ENCODE measurements at regions not wholly inside any gene's neighbourhood (a gene's known extent, or its start where the extent isn't known, plus 50 kb on each side); places are given as distances from the start of the nearest gene placed in this dataset.

DNA sequence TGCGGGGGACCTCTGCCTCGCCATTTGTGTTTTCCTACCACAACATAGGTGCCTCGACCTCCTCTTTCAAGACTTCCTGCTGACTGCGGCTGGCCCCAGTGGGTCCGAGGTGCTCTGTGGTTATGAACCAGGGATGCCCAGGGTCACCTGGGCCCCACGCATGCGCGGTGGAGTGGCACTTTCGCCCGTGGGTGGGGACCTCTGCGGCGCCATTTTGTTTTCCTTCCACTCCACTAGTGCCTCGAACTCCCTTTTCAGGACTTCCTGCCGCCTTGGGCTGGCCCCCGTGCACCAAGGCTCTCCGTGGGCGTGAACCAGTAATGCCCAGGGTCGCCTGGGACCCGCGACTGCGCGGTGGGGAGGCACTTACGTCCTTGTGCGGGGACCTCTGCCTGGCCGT, 351.6 kb downstream of the ALG10 start:
- Histone ChIP-seq H3K4me3 (ENCODE audit: low read depth, low read length) (no peak overlapping the region), H3K36me3 (ENCODE audit: control insufficient read depth, insufficient read depth, low read length) (no peaks in the 10 kb centered on the region), H3K27me3 (replicated peaks; ENCODE audit: control insufficient read depth, insufficient read depth, low read length) (peaks cover 3% of the 10 kb centered on the region; the same call in 1 of the 2 replicates), H3K9me3 (peaks cover 6% of the 10 kb centered on the region; the same call in 1 of the 2 replicates), H3K4me1 (no peaks in the 10 kb centered on the region)
- no peaks in the 10 kb centered on the region for H3K4me1 Mint-ChIP-seq (ENCODE audit: low read depth, unreplicated experiment)
- no peak for DNase-seq
- TF ChIP-seq, protein P1, sequence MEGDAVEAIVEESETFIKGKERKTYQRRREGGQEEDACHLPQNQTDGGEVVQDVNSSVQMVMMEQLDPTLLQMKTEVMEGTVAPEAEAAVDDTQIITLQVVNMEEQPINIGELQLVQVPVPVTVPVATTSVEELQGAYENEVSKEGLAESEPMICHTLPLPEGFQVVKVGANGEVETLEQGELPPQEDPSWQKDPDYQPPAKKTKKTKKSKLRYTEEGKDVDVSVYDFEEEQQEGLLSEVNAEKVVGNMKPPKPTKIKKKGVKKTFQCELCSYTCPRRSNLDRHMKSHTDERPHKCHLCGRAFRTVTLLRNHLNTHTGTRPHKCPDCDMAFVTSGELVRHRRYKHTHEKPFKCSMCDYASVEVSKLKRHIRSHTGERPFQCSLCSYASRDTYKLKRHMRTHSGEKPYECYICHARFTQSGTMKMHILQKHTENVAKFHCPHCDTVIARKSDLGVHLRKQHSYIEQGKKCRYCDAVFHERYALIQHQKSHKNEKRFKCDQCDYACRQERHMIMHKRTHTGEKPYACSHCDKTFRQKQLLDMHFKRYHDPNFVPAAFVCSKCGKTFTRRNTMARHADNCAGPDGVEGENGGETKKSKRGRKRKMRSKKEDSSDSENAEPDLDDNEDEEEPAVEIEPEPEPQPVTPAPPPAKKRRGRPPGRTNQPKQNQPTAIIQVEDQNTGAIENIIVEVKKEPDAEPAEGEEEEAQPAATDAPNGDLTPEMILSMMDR (IDR thresholded peaks at IDR 0.05; ENCODE audit: insufficient read depth in 1 of 2, low read depth in 1 of 2, low read length in 1 of 2, severe bottlenecking in 1 of 2, unreplicated experiment in 1 of 2) = no peak
- intact Hi-C loops (cut with micrococcal nuclease; ENCODE audit: unreplicated experiment) = no loop called here
- ChIA-PET POLR2A (no interaction called here), CTCF (no interaction called here)
- H3K4me3 Mint-ChIP-seq (ENCODE audit: unreplicated experiment) = no peak overlapping the region
- no peaks in the 10 kb centered on the region for H3K9me3 Mint-ChIP-seq (ENCODE audit: unreplicated experiment)
- no TSS peak for BruUV-seq (replicated peaks)
- no peak overlapping the region for H3K27ac Mint-ChIP-seq (ENCODE audit: unreplicated experiment)
- peaks cover 40% of the 10 kb centered on the region for H3K27me3 Mint-ChIP-seq (ENCODE audit: insufficient read depth, unreplicated experiment)
- no peaks in the 10 kb centered on the region for H3K36me3 Mint-ChIP-seq (ENCODE audit: insufficient read depth, unreplicated experiment)

- Histone ChIP-seq H3K4me3 (ENCODE audit: low read depth, low read length) (no peak overlapping the region), H3K36me3 (ENCODE audit: control insufficient read depth, insufficient read depth, low read length) (no peaks in the 10 kb centered on the region), H3K27me3 (replicated peaks; ENCODE audit: control insufficient read depth, insufficient read depth, low read length) (0 out of 2 replicates have a peak, but pooled peaks cover 1% of the 10 kb centered on the region), H3K4me1 (no peaks in the 10 kb centered on the region), H3K9me3 (peaks cover 9% of the 10 kb centered on the region; the same call in 1 of the 2 replicates)
- ChIA-PET CTCF (no interaction called here), POLR2A (no interaction called here)
- DNase-seq = no peak
- Mint-ChIP-seq H3K9me3 (ENCODE audit: unreplicated experiment) (no peaks in the 10 kb centered on the region), H3K4me3 (ENCODE audit: unreplicated experiment) (no peak overlapping the region), H3K4me1 (ENCODE audit: low read depth, unreplicated experiment) (no peaks in the 10 kb centered on the region), H3K36me3 (ENCODE audit: insufficient read depth, unreplicated experiment) (no peaks in the 10 kb centered on the region), H3K27me3 (ENCODE audit: insufficient read depth, unreplicated experiment) (peaks cover 38% of the 10 kb centered on the region), H3K27ac (ENCODE audit: unreplicated experiment) (no peak overlapping the region)
- intact Hi-C loops (cut with micrococcal nuclease; ENCODE audit: unreplicated experiment) = no loop called here
- no TSS peak for BruUV-seq (replicated peaks)
- TF ChIP-seq, protein P1 (IDR thresholded peaks at IDR 0.05; ENCODE audit: insufficient read depth in 1 of 2, low read depth in 1 of 2, low read length in 1 of 2, severe bottlenecking in 1 of 2, unreplicated experiment in 1 of 2) = no peak
These were observed 354.0 kb downstream of the ALG10 start for GRCh38 chr12:34376133-34376799.

GRCh38 chr12:34377243-34378035, 355.1 kb downstream of the ALG10 start:
- ChIA-PET POLR2A (no interaction called here), CTCF (no interaction called here)
- Mint-ChIP-seq H3K36me3 (ENCODE audit: insufficient read depth, unreplicated experiment) (no peaks in the 10 kb centered on the region), H3K27me3 (ENCODE audit: insufficient read depth, unreplicated experiment) (peaks cover 42% of the 10 kb centered on the region), H3K27ac (ENCODE audit: unreplicated experiment) (no peak overlapping the region), H3K9me3 (ENCODE audit: unreplicated experiment) (no peaks in the 10 kb centered on the region), H3K4me1 (ENCODE audit: low read depth, unreplicated experiment) (no peaks in the 10 kb centered on the region), H3K4me3 (ENCODE audit: unreplicated experiment) (peak overlapping the region; percentile 50)
- H3K27me3 ChIP-seq (replicated peaks; ENCODE audit: control insufficient read depth, insufficient read depth, low read length) = 0 out of 2 replicates have a peak, but pooled peaks cover 1% of the 10 kb centered on the region
- DNase-seq = no peak
- intact Hi-C loops (cut with micrococcal nuclease; ENCODE audit: unreplicated experiment) = no loop called here
- BruUV-seq (replicated peaks) = no TSS peak
- peaks cover 13% of the 10 kb centered on the region; the same call in 1 of the 2 replicates for H3K9me3 ChIP-seq
- H3K36me3 ChIP-seq (ENCODE audit: control insufficient read depth, insufficient read depth, low read length) = no peaks in the 10 kb centered on the region
- H3K4me1 ChIP-seq = no peaks in the 10 kb centered on the region
- H3K4me3 ChIP-seq (ENCODE audit: low read depth, low read length) = no peak overlapping the region
- TF ChIP-seq, protein P1 (IDR thresholded peaks at IDR 0.05; ENCODE audit: insufficient read depth in 1 of 2, low read depth in 1 of 2, low read length in 1 of 2, severe bottlenecking in 1 of 2, unreplicated experiment in 1 of 2) = no peak
